Fibroblast of pulmonary artery (primary cell): ENCODE measurements at regions not wholly inside any gene's neighbourhood (a gene's known extent, or its start where the extent isn't known, plus 50 kb on each side); places are given as distances from the start of the nearest gene placed in this dataset.

Source experiments
- DNase-seq: peaks from one replicate; pipeline ENCODE4 v3.0.0-alpha.2; 2010; ENCODE audit warnings: low read depth
- H3K4me3 ChIP-seq: replicated peaks from 2 replicates; pipeline ENCODE4 v1.5.1; 2011; ENCODE audit warnings: low read depth, mild to moderate bottlenecking, control low read depth, low read length, moderate library complexity
- CTCF ChIP-seq: IDR thresholded peaks from 2 replicates; pipeline ENCODE4 v1.5.1; 2011; ENCODE audit warnings: mild to moderate bottlenecking, control low read depth, low read length, inconsistent platforms; ENCODE audit errors: missing control alignments

GRCh38 chr5:106417163-106417562 lies 1253.6 kb downstream of the EFNA5 start:
- no peak overlapping the region for H3K4me3 ChIP-seq
- no peak for DNase-seq
- TF ChIP-seq CTCF, result no peak

DNA sequence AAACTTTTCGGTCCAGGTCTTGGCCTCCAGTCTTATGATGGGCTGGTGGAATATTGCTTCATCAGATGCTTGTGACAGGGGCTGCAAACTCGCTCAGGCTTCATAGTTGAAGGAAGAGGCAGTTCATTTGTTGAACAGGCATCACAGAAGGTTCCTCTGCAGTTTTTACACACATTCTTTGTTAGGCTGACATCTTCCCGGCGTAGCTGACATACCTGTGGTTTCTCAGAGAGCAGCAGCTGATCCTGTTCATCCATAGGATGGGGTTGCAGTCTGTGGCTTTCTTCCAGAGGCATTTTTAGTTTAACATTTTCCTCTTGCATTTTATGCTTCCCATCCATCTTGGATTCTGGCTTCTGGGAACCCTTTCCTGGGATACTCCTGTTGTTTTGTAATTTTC lies 1255.2 kb downstream of the EFNA5 start:
- no peak for TF ChIP-seq CTCF
- DNase-seq, result peak; percentile 32
- no peak overlapping the region for H3K4me3 ChIP-seq

DNA sequence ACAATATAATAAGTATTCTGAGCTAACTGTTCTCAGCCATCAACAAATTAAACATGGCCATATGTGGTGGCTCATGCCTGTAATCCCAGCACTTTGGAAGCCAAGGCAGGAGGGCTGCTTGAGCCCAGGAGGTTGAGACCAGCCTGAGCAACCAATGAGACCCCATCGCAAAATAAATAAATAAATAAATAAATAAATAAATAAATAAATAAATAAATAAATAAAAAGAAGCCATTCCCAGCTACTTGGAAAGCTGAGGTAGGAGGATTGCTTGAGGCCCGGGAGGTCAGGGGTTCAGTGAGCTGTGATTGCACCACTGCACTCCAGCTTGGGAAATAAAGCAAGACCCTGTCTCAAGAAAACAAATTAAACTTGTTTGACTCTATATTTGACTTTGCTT lies 1256.4 kb downstream of the EFNA5 start:
- H3K4me3 ChIP-seq, result no peak overlapping the region
- TF ChIP-seq CTCF, result no peak
- no peak for DNase-seq

- no peak for TF ChIP-seq CTCF
- no peak for DNase-seq
- no peak overlapping the region for H3K4me3 ChIP-seq
These were observed 1258.1 kb downstream of the EFNA5 start for GRCh38 chr5:106412606-106413005.

- no peak for DNase-seq
- no peak overlapping the region for H3K4me3 ChIP-seq
- no peak for TF ChIP-seq CTCF
These were observed 1262.2 kb downstream of the EFNA5 start for GRCh38 chr5:106408570-106408969.

DNA sequence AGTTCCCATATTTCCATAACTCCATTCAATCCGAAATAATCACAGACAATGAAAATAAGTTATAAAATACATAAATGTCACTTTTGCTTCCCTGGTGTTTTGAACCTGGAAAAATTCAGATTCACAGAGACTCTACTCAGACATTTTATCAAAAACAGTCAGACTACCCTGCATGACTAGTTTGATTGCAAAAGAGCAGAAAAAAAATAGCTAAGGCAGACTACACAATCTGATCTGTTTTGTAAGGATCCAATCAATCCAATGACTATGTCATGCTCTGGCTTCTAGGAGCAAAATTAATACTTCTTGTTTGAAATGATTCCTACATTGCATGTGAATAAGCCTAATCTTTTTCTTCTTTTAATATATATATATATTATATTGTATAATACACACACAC lies 1262.6 kb downstream of the EFNA5 start:
- no peak overlapping the region for H3K4me3 ChIP-seq
- DNase-seq, result peak; percentile 21
- no peak for TF ChIP-seq CTCF

- no peak overlapping the region for H3K4me3 ChIP-seq
- DNase-seq, result no peak
- TF ChIP-seq CTCF, result no peak
These were observed 1269.2 kb downstream of the EFNA5 start for GRCh38 chr5:106401561-106401960.
